ENCODE measurements at regions not wholly inside any gene's neighbourhood (a gene's known extent, or its start where the extent isn't known, plus 50 kb on each side); places are given as distances from the start of the nearest gene placed in this dataset.
"Not testable (repeated sequence)": the region's sequence is repeated elsewhere in the genome, so short reads cannot be mapped to it uniquely, and the experiment has no call there.

- no peaks in the 10 kb centered on the region for H3K36me3 Mint-ChIP-seq
- DNase-seq: no peak
- no peaks in the 10 kb centered on the region for H3K4me1 Mint-ChIP-seq
- POLR2A ChIA-PET: no interaction called here
- H3K27me3 Mint-ChIP-seq: no peaks in the 10 kb centered on the region
- ATAC-seq: no peak
- H3K4me3 Mint-ChIP-seq: no peak overlapping the region
- H3K9me3 Mint-ChIP-seq: peaks cover 0 to 16% (median 6%) of the 10 kb centered on the region in 9 donors
- no peak overlapping the region for H3K27ac Mint-ChIP-seq
Measured at GRCh38 chr3:103862415-103862814, 1427.6 kb downstream of the ZPLD1 start.

DNA sequence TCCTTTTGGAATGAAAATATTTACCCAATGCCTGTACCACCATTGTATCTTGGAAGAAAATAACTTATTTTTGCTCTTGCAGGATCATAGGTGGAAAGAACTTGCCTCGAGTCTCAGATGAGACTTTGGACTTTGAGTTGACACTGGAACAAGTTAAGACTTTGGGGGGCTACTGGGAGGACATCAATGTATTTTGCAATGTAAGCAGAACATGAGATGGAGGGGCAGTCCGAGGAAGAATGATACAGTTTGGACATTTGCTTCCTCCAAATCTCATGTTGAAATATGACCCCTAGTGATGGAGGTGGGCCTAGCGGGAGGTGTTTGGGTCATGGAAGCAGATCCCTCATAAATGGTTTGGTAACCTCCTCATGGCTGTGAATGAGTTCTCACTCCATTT, 1428.6 kb downstream of the ZPLD1 start:
- no peak for ATAC-seq
- no peak overlapping the region for H3K4me3 Mint-ChIP-seq

GRCh38 chr3:103866113-103866512, 1431.3 kb downstream of the ZPLD1 start:
- H3K36me3 Mint-ChIP-seq: no peaks in the 10 kb centered on the region

More for the DNA sequence above, 1428.6 kb downstream of the ZPLD1 start:
- H3K9me3 Mint-ChIP-seq: peaks cover 0 to 16% (median 6%) of the 10 kb centered on the region in 9 donors
- no peak overlapping the region for H3K27ac Mint-ChIP-seq
- H3K4me1 Mint-ChIP-seq: no peaks in the 10 kb centered on the region
- POLR2A ChIA-PET: no interaction called here
- no peak for DNase-seq
- no peaks in the 10 kb centered on the region for H3K36me3 Mint-ChIP-seq
- no peaks in the 10 kb centered on the region for H3K27me3 Mint-ChIP-seq

GRCh38 chr3:103873021-103873420, 1438.2 kb downstream of the ZPLD1 start:
- no peaks in the 10 kb centered on the region for H3K36me3 Mint-ChIP-seq
- H3K27me3 Mint-ChIP-seq: no peaks in the 10 kb centered on the region
- DNase-seq: no peak
- POLR2A ChIA-PET: no interaction called here
- no peaks in the 10 kb centered on the region for H3K4me1 Mint-ChIP-seq
- ATAC-seq: no peak
- peaks cover 0 to 18% (median 0%) of the 10 kb centered on the region in 9 donors for H3K9me3 Mint-ChIP-seq
- no peak overlapping the region for H3K4me3 Mint-ChIP-seq
- H3K27ac Mint-ChIP-seq: no peak overlapping the region

More at GRCh38 chr3:103866113-103866512, 1431.3 kb downstream of the ZPLD1 start:
- H3K4me3 Mint-ChIP-seq: no peak overlapping the region
- ATAC-seq (no peak), DNase-seq (no peak)
- peaks cover 0 to 19% (median 6%) of the 10 kb centered on the region in 9 donors for H3K9me3 Mint-ChIP-seq
- H3K27ac Mint-ChIP-seq: no peak overlapping the region
- no peaks in the 10 kb centered on the region for H3K4me1 Mint-ChIP-seq
- POLR2A ChIA-PET: no interaction called here
- no peaks in the 10 kb centered on the region for H3K27me3 Mint-ChIP-seq

- Mint-ChIP-seq H3K27ac (peak overlapping the region in 1 of 10 donors; percentile 54), H3K4me3 (no peak overlapping the region), H3K9me3 (peaks cover 0 to 21% (median 3%) of the 10 kb centered on the region in 9 donors), H3K27me3 (no peaks in the 10 kb centered on the region), H3K36me3 (no peaks in the 10 kb centered on the region), H3K4me1 (no peaks in the 10 kb centered on the region)
- POLR2A ChIA-PET: no interaction called here
- DNase-seq (no peak), ATAC-seq (no peak)
Measured at GRCh38 chr3:103873897-103874545, 1439.2 kb downstream of the ZPLD1 start.

DNA sequence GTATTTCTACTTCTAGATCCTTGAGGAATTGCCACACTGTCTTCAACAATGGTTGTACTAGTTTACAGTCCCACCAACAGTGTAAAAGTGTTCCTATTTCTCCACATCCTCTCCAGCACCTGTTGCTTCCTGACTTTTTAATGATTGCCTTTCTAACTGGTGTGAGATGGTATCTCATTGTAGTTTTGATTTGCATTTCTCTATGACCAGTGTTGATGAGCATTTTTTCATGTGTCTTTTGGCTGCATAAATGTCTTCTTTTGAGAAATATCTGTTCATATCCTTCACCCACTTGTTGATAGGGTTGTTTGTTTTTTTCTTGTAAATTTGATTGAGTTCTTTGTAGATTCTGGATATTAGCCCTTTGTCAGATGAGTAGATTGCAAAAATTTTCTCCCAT, 1447.0 kb downstream of the ZPLD1 start:
- POLR2A ChIA-PET: not testable (repeated sequence)

GRCh38 chr3:103889675-103890074, 1454.9 kb downstream of the ZPLD1 start:
- Mint-ChIP-seq H3K36me3 (no peaks in the 10 kb centered on the region), H3K27ac (no peak overlapping the region), H3K27me3 (no peaks in the 10 kb centered on the region), H3K4me3 (no peak overlapping the region), H3K4me1 (no peaks in the 10 kb centered on the region), H3K9me3 (peaks cover 0 to 22% (median 0%) of the 10 kb centered on the region in 9 donors)
- POLR2A ChIA-PET: no interaction called here
- DNase-seq (no peak), ATAC-seq (no peak)

More for the DNA sequence above, 1447.0 kb downstream of the ZPLD1 start:
- H3K9me3 Mint-ChIP-seq: peaks cover 0 to 25% (median 6%) of the 10 kb centered on the region in 9 donors
- DNase-seq, H3K36me3 Mint-ChIP-seq, H3K4me3 Mint-ChIP-seq, ATAC-seq, H3K4me1 Mint-ChIP-seq, H3K27me3 Mint-ChIP-seq, H3K27ac Mint-ChIP-seq: not testable (repeated sequence)

GRCh38 chr3:103894162-103894822, 1459.5 kb downstream of the ZPLD1 start:
- POLR2A ChIA-PET: no interaction called here
- Mint-ChIP-seq H3K36me3 (no peaks in the 10 kb centered on the region), H3K4me3 (no peak overlapping the region), H3K9me3 (peaks cover 0 to 5% (median 0%) of the 10 kb centered on the region in 9 donors), H3K27ac (no peak overlapping the region), H3K27me3 (no peaks in the 10 kb centered on the region), H3K4me1 (no peaks in the 10 kb centered on the region)
- no peak for ATAC-seq
- no peak for DNase-seq

DNA sequence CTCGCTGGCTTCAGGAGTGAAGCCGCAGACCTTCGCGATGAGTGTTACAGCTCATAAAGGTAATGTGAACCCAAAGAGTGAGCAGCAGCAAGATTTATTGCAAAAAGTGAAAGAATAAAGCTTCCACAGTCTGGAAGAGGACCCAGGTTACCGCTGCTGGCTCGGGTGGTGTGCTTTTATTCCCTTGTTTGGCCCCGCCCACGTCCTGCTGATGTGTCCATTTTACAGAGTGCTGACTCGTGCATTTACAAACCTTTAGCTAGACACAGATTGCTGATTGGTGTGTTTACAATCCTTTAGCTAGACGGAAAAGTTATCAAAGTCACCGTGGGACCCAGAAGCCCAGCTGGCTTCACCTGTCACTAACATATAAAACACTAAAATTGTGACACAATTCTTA, 1464.5 kb downstream of the ZPLD1 start:
- no peak for DNase-seq
- no peaks in the 10 kb centered on the region for H3K27me3 Mint-ChIP-seq
- POLR2A ChIA-PET: no interaction called here
- peaks cover 0 to 1% (median 0%) of the 10 kb centered on the region in 4 donors for H3K4me1 Mint-ChIP-seq
- no peak overlapping the region for H3K27ac Mint-ChIP-seq
- H3K4me3 Mint-ChIP-seq: no peak overlapping the region
- peaks cover 0 to 9% (median 3%) of the 10 kb centered on the region in 9 donors for H3K9me3 Mint-ChIP-seq
- H3K36me3 Mint-ChIP-seq: no peaks in the 10 kb centered on the region
- no peak for ATAC-seq

- POLR2A ChIA-PET: no interaction called here
- Mint-ChIP-seq H3K9me3 (peaks cover 0 to 7% (median 3%) of the 10 kb centered on the region in 9 donors), H3K36me3 (no peaks in the 10 kb centered on the region), H3K4me3 (no peak overlapping the region), H3K27me3 (no peaks in the 10 kb centered on the region), H3K4me1 (peaks cover 0 to 1% (median 0%) of the 10 kb centered on the region in 4 donors), H3K27ac (no peak overlapping the region)
- no peak for DNase-seq
- no peak for ATAC-seq
Measured at GRCh38 chr3:103904991-103905390, 1461.7 kb upstream of the ALCAM start.

DNA sequence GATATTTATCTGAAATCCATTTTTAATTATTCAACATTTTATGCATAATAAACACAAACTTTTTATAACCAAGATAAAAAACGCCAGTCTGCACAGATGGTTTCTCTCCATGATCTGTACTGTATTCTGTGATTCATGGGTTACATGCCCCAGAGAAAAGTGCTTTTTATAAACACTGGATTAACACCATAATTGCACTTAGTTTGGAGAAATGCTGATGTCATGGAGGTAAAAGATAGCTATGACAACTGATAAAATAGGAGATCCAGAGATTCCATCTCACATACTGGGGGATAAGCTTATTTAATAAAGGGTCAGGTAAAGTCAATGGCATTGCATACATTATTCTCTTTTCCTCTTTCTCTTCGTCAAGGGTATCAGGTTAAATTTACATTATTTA, 1460.4 kb upstream of the ALCAM start:
- Mint-ChIP-seq H3K9me3 (peaks cover 0 to 7% (median 2%) of the 10 kb centered on the region in 9 donors), H3K27ac (no peak overlapping the region), H3K27me3 (no peaks in the 10 kb centered on the region), H3K4me3 (no peak overlapping the region), H3K36me3 (no peaks in the 10 kb centered on the region), H3K4me1 (peaks cover 0 to 1% (median 0%) of the 10 kb centered on the region in 4 donors)
- POLR2A ChIA-PET: no interaction called here
- no peak for ATAC-seq
- DNase-seq: no peak

GRCh38 chr3:103906808-103907207, 1459.9 kb upstream of the ALCAM start:
- ATAC-seq (no peak), DNase-seq (no peak)
- H3K4me3 Mint-ChIP-seq: no peak overlapping the region
- no peaks in the 10 kb centered on the region for H3K36me3 Mint-ChIP-seq
- POLR2A ChIA-PET: no interaction called here
- H3K27ac Mint-ChIP-seq: no peak overlapping the region
- no peaks in the 10 kb centered on the region for H3K27me3 Mint-ChIP-seq
- peaks cover 0 to 6% (median 2%) of the 10 kb centered on the region in 9 donors for H3K9me3 Mint-ChIP-seq
- H3K4me1 Mint-ChIP-seq: no peaks in the 10 kb centered on the region

- H3K27ac Mint-ChIP-seq: no peak overlapping the region
- H3K4me3 Mint-ChIP-seq: no peak overlapping the region
- H3K36me3 Mint-ChIP-seq: no peaks in the 10 kb centered on the region
- POLR2A ChIA-PET: no interaction called here
- H3K4me1 Mint-ChIP-seq: no peaks in the 10 kb centered on the region
- no peak for ATAC-seq
- no peaks in the 10 kb centered on the region for H3K27me3 Mint-ChIP-seq
- no peak for DNase-seq
- peaks cover 0 to 5% (median 0%) of the 10 kb centered on the region in 9 donors for H3K9me3 Mint-ChIP-seq
Measured at GRCh38 chr3:103907567-103907966, 1459.1 kb upstream of the ALCAM start.
